Stimulated activated CD4-positive, alpha-beta T cell treated with anti-CD3 and anti-CD28 coated beads, Interleukin-12 subunit alpha, Interleukin-12 subunit beta, amount 100 ng/mL, for 48 hours (primary cell): ENCODE measurements at regions not wholly inside any gene's neighbourhood (a gene's known extent, or its start where the extent isn't known, plus 50 kb on each side); places are given as distances from the start of the nearest gene placed in this dataset.
"Not testable (repeated sequence)": the region's sequence is repeated elsewhere in the genome, so short reads cannot be mapped to it uniquely, and the experiment has no call there.

Experiments
- DNase-seq, 3 donors: peaks; one replicate each; pipeline ENCODE4 v3.0.0-alpha.2; 2020; ENCODE audit warnings: low read depth in 2 of 3, low spot score in 1 of 3

GRCh38 chr5:112570708-112571444 lies 151.8 kb upstream of the EPB41L4A start:
- DNase-seq, result no peak

DNA sequence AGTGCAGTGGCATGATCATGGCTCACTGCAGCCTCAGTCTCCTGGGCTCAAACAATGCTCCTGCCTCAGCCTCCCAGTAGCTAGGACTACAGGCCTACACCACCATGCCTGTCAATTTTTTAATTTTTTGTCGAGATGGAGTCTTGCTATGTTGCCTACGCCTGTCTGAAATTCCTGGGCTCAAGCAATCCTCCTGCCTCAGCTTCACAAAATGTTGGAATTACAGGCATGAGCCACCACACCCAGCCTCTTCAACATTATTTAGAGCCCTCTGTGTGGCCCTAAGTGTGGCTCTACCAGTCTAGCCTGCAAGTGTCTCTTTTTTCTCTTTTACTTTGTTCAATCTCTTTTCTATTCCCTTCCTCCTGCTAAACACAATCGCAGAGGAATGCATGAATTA lies 154.4 kb upstream of the EPB41L4A start:
- DNase-seq, result no peak

GRCh38 chr5:112574536-112574935 lies 155.5 kb upstream of the EPB41L4A start:
- DNase-seq, result no peak

DNA sequence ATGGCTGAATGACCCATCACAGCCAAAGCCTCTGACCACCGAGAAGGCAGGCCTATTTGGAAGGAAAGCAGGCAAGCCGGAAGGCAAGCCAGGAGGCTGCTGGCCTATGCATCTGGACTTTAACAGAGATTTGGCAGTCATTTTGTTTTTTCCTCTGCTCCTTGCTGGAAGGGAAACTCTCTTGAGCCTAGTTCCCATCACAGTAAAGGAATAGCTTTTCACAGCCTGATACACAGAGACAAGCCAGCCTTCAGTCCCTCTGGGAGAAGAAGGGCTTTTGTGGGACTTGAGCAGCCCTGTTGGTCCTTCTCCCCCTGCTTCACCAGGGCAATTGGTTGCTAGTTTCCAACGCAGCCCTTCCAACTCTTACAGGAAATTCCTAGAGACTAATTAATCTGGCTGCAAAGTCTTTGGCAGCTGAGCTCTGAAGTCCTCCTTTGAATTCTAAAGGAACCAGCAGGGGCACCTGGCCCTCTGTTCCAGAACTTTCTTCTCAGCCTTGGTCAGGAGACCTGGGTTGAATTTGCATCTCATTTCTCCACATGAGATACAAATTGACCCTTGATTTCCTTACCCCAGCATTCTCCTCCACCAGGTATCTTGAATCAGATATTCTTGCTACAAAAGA lies 157.3 kb upstream of the EPB41L4A start:
- no peak for DNase-seq

GRCh38 chr5:112579599-112580170 lies 158.0 kb upstream of the APC start:
- no peak for DNase-seq

DNA sequence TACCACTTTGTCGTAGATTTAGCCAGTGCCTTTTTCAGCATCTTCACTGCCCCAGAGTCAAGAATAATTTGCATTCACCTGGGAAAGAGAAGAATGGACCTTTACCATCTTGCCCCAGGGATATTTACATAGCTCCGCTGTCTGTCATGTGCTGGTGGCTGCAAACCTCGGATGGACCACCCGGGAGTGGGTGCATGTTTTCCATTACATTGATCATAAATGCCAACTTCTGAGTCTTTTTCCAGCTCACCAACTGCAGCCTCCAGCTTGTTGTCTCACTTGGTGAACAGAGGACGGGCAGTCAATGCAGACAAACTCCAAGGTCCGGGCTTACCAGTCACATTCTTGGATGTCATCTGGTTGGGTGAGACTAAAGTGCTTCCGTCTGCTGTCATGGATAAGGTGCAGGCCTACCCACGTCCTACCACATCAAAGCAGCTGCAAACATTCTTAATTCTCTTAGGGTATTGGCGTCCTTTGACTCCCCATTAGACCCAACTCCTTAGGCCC lies 155.8 kb upstream of the APC start:
- DNase-seq, result no peak

- no peak for DNase-seq
Measured at GRCh38 chr5:112583166-112583565, 154.5 kb upstream of the APC start.

GRCh38 chr5:112584781-112585180 lies 152.9 kb upstream of the APC start:
- no peak for DNase-seq

- no peak for DNase-seq
Measured at GRCh38 chr5:112586596-112587062, 151.1 kb upstream of the APC start.

- DNase-seq, result not testable (repeated sequence)
Measured at GRCh38 chr5:112590858-112591257, 146.8 kb upstream of the APC start.

DNA sequence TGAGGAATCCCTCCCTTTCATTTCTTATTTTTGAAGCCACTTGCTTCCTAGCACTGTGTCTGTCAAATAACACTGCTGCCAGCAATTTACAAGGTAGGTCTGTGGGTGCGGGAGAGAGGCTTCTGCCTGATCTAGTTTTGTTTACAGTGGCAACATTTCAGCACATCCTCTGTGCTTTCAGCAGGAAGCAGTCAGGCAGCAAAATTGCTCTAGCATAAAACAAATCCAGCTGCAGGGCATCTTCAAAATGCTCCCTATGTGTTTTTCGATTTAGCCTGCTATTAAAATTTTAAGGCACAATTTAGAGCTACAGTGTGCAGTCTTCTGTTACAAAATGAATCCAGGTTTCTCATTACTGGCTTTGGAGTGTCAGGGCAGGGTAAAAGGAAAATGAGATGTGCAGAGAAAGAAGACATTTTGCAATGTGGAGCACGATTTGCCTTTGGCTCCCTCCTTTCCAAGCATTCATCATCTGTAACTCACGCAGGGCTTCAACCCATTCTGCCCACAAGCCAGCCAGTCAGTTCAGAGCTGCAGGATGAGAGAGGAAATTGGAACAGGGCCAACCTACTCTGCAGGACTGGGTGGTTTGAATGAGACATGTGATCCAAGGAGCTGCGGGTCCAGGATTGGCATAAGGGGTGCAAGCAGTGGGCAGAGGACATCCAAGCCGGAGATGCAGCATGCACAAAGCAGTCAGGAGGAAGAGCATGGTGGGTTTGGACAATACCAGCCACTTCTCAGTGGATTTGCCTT lies 143.4 kb upstream of the APC start:
- DNase-seq, result no peak

DNA sequence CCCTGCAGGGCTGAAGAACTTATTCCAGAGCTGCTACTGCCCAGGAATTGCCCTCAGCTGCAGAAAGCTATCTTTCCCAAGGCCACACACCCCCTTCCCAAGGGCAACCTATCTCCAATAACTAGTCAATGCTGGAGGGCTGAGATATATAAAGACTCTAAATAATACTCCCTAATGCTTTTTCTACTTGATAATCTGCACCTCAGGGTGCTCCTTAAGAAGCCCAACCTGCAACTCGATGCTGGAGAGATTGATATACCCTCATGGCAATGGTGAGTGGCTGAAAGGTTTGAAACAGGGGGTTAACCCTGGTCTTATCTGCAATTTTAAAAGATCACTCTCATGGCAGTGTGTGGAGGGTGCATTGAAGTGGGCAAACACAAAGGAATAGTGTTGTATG lies 142.7 kb upstream of the APC start:
- no peak for DNase-seq

DNA sequence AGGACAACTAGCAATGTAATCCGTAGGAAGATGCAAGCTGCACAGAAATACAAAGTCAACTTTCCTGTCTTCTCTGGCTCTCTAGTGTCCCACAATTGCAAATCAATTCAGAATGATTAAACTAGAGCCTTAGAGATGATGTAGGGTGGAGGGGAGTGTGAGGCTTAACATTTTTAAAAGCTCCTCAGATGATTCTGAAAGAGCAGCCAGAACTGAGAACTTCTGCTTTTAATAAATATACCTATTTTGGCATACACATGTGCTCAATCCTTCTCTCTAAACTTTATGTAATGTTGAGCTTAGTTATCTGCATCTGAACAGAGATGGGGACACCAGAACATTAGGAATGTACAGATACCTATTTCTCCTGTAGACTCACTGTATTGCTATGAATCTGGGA lies 139.9 kb upstream of the APC start:
- no peak for DNase-seq

DNA sequence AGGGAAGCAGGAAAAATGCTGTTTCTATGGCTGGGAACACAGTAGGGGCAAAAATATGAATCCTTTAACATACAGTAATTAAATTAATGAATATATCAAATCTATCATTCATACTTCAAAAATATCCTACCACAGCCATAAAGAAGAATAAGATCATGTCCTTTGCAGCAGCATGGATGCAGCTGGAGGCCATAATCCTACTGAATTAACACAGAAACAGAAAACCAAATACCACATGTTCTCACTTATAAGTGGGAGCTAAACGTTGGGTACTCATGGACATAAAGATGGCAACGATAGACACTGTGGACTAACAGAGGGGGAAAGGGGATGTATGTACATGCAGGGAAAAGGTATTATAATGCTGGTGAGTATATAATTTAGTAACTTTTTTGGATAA lies 137.2 kb upstream of the APC start:
- not testable (repeated sequence) for DNase-seq

- no peak for DNase-seq
Measured at GRCh38 chr5:112604732-112605630, 132.7 kb upstream of the APC start.

DNA sequence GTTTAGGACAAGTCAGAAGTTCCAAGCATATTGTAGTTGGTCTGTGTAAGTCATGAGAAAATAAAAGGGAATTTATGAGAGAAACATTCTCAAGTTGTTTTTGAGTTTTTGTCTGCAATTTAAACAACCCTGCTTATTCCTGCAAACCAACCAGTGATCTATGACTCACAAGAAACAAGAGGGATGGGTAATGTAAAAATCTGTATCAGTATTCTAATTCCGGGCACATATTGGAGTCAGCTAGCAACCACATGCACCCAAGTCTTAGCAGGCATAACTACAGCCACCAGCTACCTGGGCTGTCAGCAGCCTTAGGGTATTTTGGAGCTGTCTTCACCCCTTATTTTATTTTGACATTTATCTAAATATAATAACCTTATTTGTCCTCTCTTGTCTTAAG lies 128.7 kb upstream of the APC start:
- no peak for DNase-seq

- no peak for DNase-seq
Measured at GRCh38 chr5:112612663-112613062, 125.0 kb upstream of the APC start.

GRCh38 chr5:112614285-112614684 lies 123.4 kb upstream of the APC start:
- no peak for DNase-seq

- DNase-seq, result no peak
Measured at GRCh38 chr5:112614986-112615385, 122.7 kb upstream of the APC start.

DNA sequence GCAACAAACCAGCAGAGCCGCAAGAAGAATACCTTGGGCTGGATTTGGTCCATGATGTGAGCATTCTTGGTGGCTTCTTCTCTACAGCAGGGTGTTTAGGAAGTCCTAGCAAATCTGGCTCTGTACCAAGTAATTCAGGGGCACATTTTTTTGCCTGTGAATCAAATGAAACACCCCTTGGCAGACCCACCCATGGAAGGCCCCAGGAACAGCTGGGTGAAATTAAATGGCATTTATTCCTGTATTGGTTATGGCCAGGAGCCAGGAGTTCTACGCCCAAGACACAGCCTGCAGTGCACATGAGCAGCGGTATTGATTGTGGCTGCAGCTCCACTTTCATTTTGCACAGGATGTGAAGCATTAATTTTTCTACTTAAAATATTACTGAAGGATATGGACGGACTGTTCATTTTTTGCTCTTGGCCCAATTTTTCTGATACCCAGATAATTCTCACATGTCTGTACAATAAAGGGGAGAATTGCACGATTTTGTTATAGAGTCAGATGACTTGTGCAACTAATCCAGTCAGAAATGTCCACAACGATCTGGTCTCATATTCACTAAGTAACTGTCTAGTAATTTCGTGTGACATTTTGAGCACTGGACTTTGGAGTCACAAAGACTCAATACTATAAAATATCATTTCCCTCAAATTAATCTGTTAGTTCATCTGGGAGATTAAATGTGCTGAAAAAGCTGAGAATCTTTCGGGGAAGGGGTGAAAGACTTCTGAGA lies 120.7 kb upstream of the APC start:
- DNase-seq, result no peak
